ENCODE measurements at regions not wholly inside any gene's neighbourhood (a gene's known extent, or its start where the extent isn't known, plus 50 kb on each side); places are given as distances from the start of the nearest gene placed in this dataset.
"Not testable (repeated sequence)": the region's sequence is repeated elsewhere in the genome, so short reads cannot be mapped to it uniquely, and the experiment has no call there.

DNA sequence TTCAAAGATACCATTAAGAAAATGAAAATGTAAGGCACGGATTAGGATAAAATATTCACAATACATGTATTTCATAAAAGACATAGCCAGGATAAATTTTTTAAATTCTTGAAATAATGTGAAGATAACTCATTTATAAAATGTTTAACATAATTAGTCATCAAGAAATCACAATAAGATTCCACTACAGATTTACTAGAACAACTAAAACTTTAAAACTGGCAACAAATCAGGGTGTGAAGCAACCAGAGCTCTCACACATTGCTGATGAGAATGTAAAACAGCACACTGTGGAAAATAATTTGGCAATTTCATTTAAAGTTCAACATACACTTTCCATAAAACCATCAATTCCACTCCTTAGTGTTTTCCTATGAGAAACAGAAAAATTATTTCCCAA is 89.6 kb upstream of the UBE2E3 start:
- Histone ChIP-seq H3K9ac (ENCODE audit: low read length) (no peak overlapping the region), H3K27me3 (ENCODE audit: insufficient read depth, low read length, poor library complexity) (no peaks in the 10 kb centered on the region), H3K56ac (ENCODE audit: low read length) (no peak overlapping the region), H3K4me1 (ENCODE audit: control insufficient read depth, low read depth, low read length) (no peaks in the 10 kb centered on the region), H3K36me3 (ENCODE audit: control insufficient read depth, insufficient read depth, low read length) (no peaks in the 10 kb centered on the region), H3K4me2 (ENCODE audit: low read length) (no peak overlapping the region), H4K8ac (ENCODE audit: low read depth, low read length) (no peak overlapping the region), H3K4ac (ENCODE audit: low read depth, low read length) (no peak overlapping the region), H2BK15ac (replicated peaks; ENCODE audit: low read depth) (no peak overlapping the region), H3K27ac (ENCODE audit: low read depth, low read length) (no peak overlapping the region), H3K79me1 (ENCODE audit: low read length) (no peaks in the 10 kb centered on the region), H3K18ac (ENCODE audit: low read length) (no peak overlapping the region), H3K23ac (ENCODE audit: low read length) (no peak overlapping the region), H4K5ac (ENCODE audit: low read length) (no peak overlapping the region), H2AK5ac (ENCODE audit: low read length) (no peak overlapping the region), H3K79me2 (ENCODE audit: control insufficient read depth, insufficient read depth, low read length) (no peaks in the 10 kb centered on the region), H3K4me3 (ENCODE audit: low read length) (no peak overlapping the region), H2BK5ac (ENCODE audit: low read length) (no peak overlapping the region), H2BK120ac (ENCODE audit: low read depth, low read length) (no peak overlapping the region)
- DNase-seq: no peak
- WGBS (ENCODE audit: extremely low coverage, insufficient coverage, low lambda C conversion rate): no CpG with 5 or more reads among the region's 1 CpG

DNA sequence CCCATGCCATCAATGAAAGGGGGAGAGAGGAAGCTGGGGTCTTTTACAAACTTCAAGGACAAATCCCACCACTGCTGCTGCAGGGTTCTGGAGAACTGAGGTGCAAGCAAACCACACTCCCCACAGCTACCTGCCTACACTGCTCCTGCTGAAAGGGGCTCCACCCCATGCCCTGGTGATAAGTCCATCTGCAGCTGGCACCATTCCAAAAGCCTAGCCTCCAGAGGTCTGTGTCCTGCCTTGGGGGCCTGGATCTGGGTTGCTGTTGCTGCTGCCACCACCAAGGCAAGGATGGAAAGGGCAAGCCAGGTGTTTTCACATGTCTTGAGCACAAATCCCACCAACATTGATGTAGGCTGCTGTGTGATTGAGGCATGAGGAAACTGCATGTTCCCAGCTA is 97.4 kb upstream of the UBE2E3 start:
- no peak overlapping the region for H2BK5ac ChIP-seq (ENCODE audit: low read length)
- no peaks in the 10 kb centered on the region for H3K4me1 ChIP-seq (ENCODE audit: control insufficient read depth, low read depth, low read length)
- no peak overlapping the region for H3K4ac ChIP-seq (ENCODE audit: low read depth, low read length)
- H3K23ac ChIP-seq (ENCODE audit: low read length): no peak overlapping the region
- no peaks in the 10 kb centered on the region for H3K36me3 ChIP-seq (ENCODE audit: control insufficient read depth, insufficient read depth, low read length)
- H2BK120ac ChIP-seq (ENCODE audit: low read depth, low read length): no peak overlapping the region
- no peaks in the 10 kb centered on the region for H3K27me3 ChIP-seq (ENCODE audit: insufficient read depth, low read length, poor library complexity)
- H3K79me2 ChIP-seq (ENCODE audit: control insufficient read depth, insufficient read depth, low read length): no peaks in the 10 kb centered on the region
- H3K56ac ChIP-seq (ENCODE audit: low read length): no peak overlapping the region
- H3K79me1 ChIP-seq (ENCODE audit: low read length): no peaks in the 10 kb centered on the region
- no peak overlapping the region for H4K8ac ChIP-seq (ENCODE audit: low read depth, low read length)
- no peak overlapping the region for H3K27ac ChIP-seq (ENCODE audit: low read depth, low read length)
- H2AK5ac ChIP-seq (ENCODE audit: low read length): no peak overlapping the region
- H3K9ac ChIP-seq (ENCODE audit: low read length): no peak overlapping the region
- no peak overlapping the region for H2BK15ac ChIP-seq (replicated peaks; ENCODE audit: low read depth)
- no peak overlapping the region for H3K18ac ChIP-seq (ENCODE audit: low read length)
- no peak overlapping the region for H3K4me2 ChIP-seq (ENCODE audit: low read length)
- DNase-seq: no peak
- H4K5ac ChIP-seq (ENCODE audit: low read length): no peak overlapping the region
- H3K4me3 ChIP-seq (ENCODE audit: low read length): no peak overlapping the region

DNA sequence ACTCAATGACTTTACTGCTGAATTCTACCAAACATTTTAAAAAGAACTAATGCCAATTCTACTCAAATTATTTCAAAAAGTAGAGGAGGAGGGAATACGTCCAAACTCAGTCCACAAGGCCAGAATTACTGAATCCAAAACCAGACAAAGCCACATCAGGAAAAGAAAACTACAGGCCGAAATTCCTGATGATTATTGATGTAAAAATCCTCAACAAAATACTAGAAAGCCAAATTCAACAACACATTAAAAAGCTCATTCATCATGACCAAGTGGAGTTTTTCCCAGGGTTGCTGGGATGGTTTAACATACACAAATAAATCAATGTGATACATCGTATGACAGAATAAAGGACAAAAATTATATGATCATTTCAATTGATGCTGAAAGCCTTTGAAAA is 103.9 kb upstream of the UBE2E3 start:
- no peaks in the 10 kb centered on the region for H3K79me2 ChIP-seq (ENCODE audit: control insufficient read depth, insufficient read depth, low read length)
- no peak for DNase-seq
- H3K4me1 ChIP-seq (ENCODE audit: control insufficient read depth, low read depth, low read length): no peaks in the 10 kb centered on the region
- no peaks in the 10 kb centered on the region for H3K27me3 ChIP-seq (ENCODE audit: insufficient read depth, low read length, poor library complexity)
- no peaks in the 10 kb centered on the region for H3K36me3 ChIP-seq (ENCODE audit: control insufficient read depth, insufficient read depth, low read length)
- no peak overlapping the region for H3K27ac ChIP-seq (ENCODE audit: low read depth, low read length)
- H3K9ac ChIP-seq (ENCODE audit: low read length): no peak overlapping the region
- no peak overlapping the region for H3K23ac ChIP-seq (ENCODE audit: low read length)
- H3K4me2 ChIP-seq (ENCODE audit: low read length): no peak overlapping the region
- H2BK5ac ChIP-seq (ENCODE audit: low read length): no peak overlapping the region
- WGBS (ENCODE audit: extremely low coverage, insufficient coverage, low lambda C conversion rate): no CpG with 5 or more reads among the region's 3 CpGs
- H3K56ac ChIP-seq (ENCODE audit: low read length): no peak overlapping the region
- no peak overlapping the region for H2AK5ac ChIP-seq (ENCODE audit: low read length)
- no peak overlapping the region for H4K8ac ChIP-seq (ENCODE audit: low read depth, low read length)
- H3K18ac ChIP-seq (ENCODE audit: low read length): no peak overlapping the region
- no peak overlapping the region for H3K4me3 ChIP-seq (ENCODE audit: low read length)
- H2BK15ac ChIP-seq (replicated peaks; ENCODE audit: low read depth): no peak overlapping the region
- H4K5ac ChIP-seq (ENCODE audit: low read length): no peak overlapping the region
- H2BK120ac ChIP-seq (ENCODE audit: low read depth, low read length): no peak overlapping the region
- no peaks in the 10 kb centered on the region for H3K79me1 ChIP-seq (ENCODE audit: low read length)
- H3K4ac ChIP-seq (ENCODE audit: low read depth, low read length): no peak overlapping the region

DNA sequence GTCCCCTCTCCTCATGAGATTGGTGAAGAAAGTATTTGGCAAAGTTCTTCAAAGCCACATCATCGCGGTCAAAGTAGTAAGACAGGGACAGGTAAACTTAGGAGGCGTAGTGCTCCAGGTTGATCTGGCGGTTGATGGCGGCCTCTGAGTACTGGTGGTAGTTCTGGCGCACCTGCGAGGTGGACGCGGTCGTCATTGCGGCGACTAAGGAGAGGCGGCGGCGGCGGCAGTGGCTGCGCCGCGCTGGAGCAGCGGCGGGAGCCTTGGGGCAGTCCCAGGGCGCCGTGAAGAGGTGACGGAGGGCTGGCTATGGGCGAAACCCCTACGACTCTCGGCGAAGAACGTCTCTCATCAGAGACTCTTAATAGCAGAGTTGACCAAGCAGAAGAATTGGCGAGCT is 107.2 kb upstream of the UBE2E3 start:
- WGBS (ENCODE audit: extremely low coverage, insufficient coverage, low lambda C conversion rate): no CpG with 5 or more reads among the region's 30 CpGs
- no peak overlapping the region for H3K9ac ChIP-seq (ENCODE audit: low read length)
- no peak for DNase-seq
- H3K27me3 ChIP-seq (ENCODE audit: insufficient read depth, low read length, poor library complexity): no peaks in the 10 kb centered on the region
- H3K18ac ChIP-seq (ENCODE audit: low read length): no peak overlapping the region
- H3K23ac ChIP-seq (ENCODE audit: low read length): no peak overlapping the region
- H3K27ac ChIP-seq (ENCODE audit: low read depth, low read length): no peak overlapping the region
- H4K5ac ChIP-seq (ENCODE audit: low read length): no peak overlapping the region
- H3K79me1 ChIP-seq (ENCODE audit: low read length): no peaks in the 10 kb centered on the region
- no peak overlapping the region for H2AK5ac ChIP-seq (ENCODE audit: low read length)
- H3K56ac ChIP-seq (ENCODE audit: low read length): no peak overlapping the region
- no peak overlapping the region for H3K4ac ChIP-seq (ENCODE audit: low read depth, low read length)
- no peak overlapping the region for H2BK120ac ChIP-seq (ENCODE audit: low read depth, low read length)
- H4K8ac ChIP-seq (ENCODE audit: low read depth, low read length): no peak overlapping the region
- H2BK5ac ChIP-seq (ENCODE audit: low read length): no peak overlapping the region
- H3K4me2 ChIP-seq (ENCODE audit: low read length): no peak overlapping the region
- no peaks in the 10 kb centered on the region for H3K4me1 ChIP-seq (ENCODE audit: control insufficient read depth, low read depth, low read length)
- no peak overlapping the region for H2BK15ac ChIP-seq (replicated peaks; ENCODE audit: low read depth)
- H3K4me3 ChIP-seq (ENCODE audit: low read length): no peak overlapping the region
- no peaks in the 10 kb centered on the region for H3K36me3 ChIP-seq (ENCODE audit: control insufficient read depth, insufficient read depth, low read length)
- H3K79me2 ChIP-seq (ENCODE audit: control insufficient read depth, insufficient read depth, low read length): no peaks in the 10 kb centered on the region

DNA sequence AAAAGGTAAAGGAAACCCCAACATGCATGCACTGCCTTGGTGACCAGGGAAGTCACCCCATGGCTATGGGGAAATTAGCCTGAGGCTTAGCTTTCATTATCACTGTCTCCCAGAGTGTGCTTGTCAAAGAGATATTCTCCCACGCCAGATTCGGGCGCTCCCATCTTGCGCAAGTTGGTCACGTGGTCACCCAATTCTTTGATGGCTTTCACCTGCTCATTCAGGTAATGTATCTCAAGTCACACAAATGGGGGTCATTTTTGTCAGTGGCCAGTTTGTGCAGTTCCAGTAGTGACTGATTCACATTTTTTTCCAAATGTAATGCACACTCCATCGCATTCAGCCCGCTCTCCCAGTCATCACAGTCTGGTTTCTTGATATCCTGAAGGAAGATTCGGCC is 107.6 kb upstream of the UBE2E3 start:
- not testable (repeated sequence) for H3K4me3 ChIP-seq (ENCODE audit: low read length); H2BK120ac ChIP-seq (ENCODE audit: low read depth, low read length); H3K36me3 ChIP-seq (ENCODE audit: control insufficient read depth, insufficient read depth, low read length); H2AK5ac ChIP-seq (ENCODE audit: low read length); H3K27me3 ChIP-seq (ENCODE audit: insufficient read depth, low read length, poor library complexity); H2BK5ac ChIP-seq (ENCODE audit: low read length); H3K79me2 ChIP-seq (ENCODE audit: control insufficient read depth, insufficient read depth, low read length); H3K79me1 ChIP-seq (ENCODE audit: low read length); DNase-seq; H3K23ac ChIP-seq (ENCODE audit: low read length); H3K9ac ChIP-seq (ENCODE audit: low read length); H3K27ac ChIP-seq (ENCODE audit: low read depth, low read length); H3K56ac ChIP-seq (ENCODE audit: low read length); H3K18ac ChIP-seq (ENCODE audit: low read length); H3K4ac ChIP-seq (ENCODE audit: low read depth, low read length); H4K5ac ChIP-seq (ENCODE audit: low read length); H4K8ac ChIP-seq (ENCODE audit: low read depth, low read length); H2BK15ac ChIP-seq (replicated peaks; ENCODE audit: low read depth); H3K4me2 ChIP-seq (ENCODE audit: low read length); H3K4me1 ChIP-seq (ENCODE audit: control insufficient read depth, low read depth, low read length)
- no CpG with 5 or more reads among the region's 8 CpGs for WGBS (ENCODE audit: extremely low coverage, insufficient coverage, low lambda C conversion rate)

DNA sequence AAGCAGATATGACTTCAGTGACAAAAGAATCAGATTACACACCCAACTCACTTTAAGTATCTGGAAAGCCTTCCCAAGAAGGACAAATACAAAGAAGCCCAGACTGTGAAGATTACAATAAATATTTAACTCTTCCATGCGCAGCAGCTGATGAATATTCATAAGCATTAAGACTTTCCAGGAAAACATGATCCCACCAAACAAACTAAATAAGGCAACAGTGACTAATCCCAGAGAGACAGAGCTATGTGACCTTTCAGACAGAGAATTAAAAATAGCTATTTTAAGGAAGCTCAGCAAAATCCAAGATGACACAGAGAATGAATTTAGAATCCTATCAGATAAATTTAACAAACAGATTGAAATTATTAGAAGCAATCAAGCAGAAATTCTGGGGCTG is 108.2 kb upstream of the UBE2E3 start:
- Histone ChIP-seq H3K23ac (ENCODE audit: low read length) (no peak overlapping the region), H3K4me3 (ENCODE audit: low read length) (no peak overlapping the region), H3K9ac (ENCODE audit: low read length) (no peak overlapping the region), H3K27ac (ENCODE audit: low read depth, low read length) (no peak overlapping the region), H3K79me1 (ENCODE audit: low read length) (no peaks in the 10 kb centered on the region), H4K8ac (ENCODE audit: low read depth, low read length) (no peak overlapping the region), H3K56ac (ENCODE audit: low read length) (no peak overlapping the region), H3K18ac (ENCODE audit: low read length) (no peak overlapping the region), H2BK15ac (replicated peaks; ENCODE audit: low read depth) (no peak overlapping the region), H3K4ac (ENCODE audit: low read depth, low read length) (no peak overlapping the region), H3K27me3 (ENCODE audit: insufficient read depth, low read length, poor library complexity) (no peaks in the 10 kb centered on the region), H3K79me2 (ENCODE audit: control insufficient read depth, insufficient read depth, low read length) (no peaks in the 10 kb centered on the region), H3K4me1 (ENCODE audit: control insufficient read depth, low read depth, low read length) (no peaks in the 10 kb centered on the region), H3K4me2 (ENCODE audit: low read length) (no peak overlapping the region), H2BK120ac (ENCODE audit: low read depth, low read length) (no peak overlapping the region), H2AK5ac (ENCODE audit: low read length) (no peak overlapping the region), H4K5ac (ENCODE audit: low read length) (no peak overlapping the region), H2BK5ac (ENCODE audit: low read length) (no peak overlapping the region), H3K36me3 (ENCODE audit: control insufficient read depth, insufficient read depth, low read length) (no peaks in the 10 kb centered on the region)
- DNase-seq: no peak
- WGBS (ENCODE audit: extremely low coverage, insufficient coverage, low lambda C conversion rate): no CpG with 5 or more reads among the region's 1 CpG

Data from mesendoderm (in vitro differentiated cells).